ENCODE measurements at regions not wholly inside any gene's neighbourhood (a gene's known extent, or its start where the extent isn't known, plus 50 kb on each side); places are given as distances from the start of the nearest gene placed in this dataset.
"Not testable (repeated sequence)": the region's sequence is repeated elsewhere in the genome, so short reads cannot be mapped to it uniquely, and the experiment has no call there.

DNA sequence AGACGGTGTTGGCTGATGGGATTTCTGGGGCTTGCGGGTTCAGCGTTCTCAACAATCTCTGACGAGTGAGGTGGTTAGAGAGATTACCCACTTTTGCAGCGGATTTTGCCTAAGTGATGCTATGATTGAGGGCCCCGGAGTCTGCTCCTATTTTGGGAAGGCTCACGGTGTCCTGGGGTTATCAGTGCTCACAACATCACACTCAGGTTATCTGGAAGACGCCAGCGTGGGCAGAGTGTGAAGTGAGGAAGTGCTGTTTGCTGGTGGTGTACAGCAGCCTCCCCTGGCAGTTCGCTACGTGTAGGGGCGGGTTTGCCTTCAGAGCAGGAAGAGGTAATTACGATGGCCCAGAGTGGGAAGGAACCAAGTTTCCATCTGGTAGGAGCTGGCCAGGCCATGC is 341.2 kb upstream of the IRX2 start:
- in situ Hi-C loops (cut with MboI), result no loop called here
- no peaks in the 10 kb centered on the region for H3F3A ChIP-seq (ENCODE audit: insufficient read depth)
- no peaks in the 10 kb centered on the region for H3K36me3 ChIP-seq (ENCODE audit: low read depth)
- no peak overlapping the region for H2AFZ ChIP-seq
- no peaks in the 10 kb centered on the region for H4K20me1 ChIP-seq (ENCODE audit: insufficient read depth)
- no peaks in the 10 kb centered on the region for H3K4me1 ChIP-seq (ENCODE audit: insufficient read depth)
- H3K4me2 ChIP-seq (ENCODE audit: unreplicated experiment), result no peak overlapping the region
- TF ChIP-seq EZH2 (IDR thresholded peaks at IDR 0.05; ENCODE audit: insufficient read depth, poor library complexity, severe bottlenecking) (no peak), EZH2phosphoT487 (IDR thresholded peaks at IDR 0.05; ENCODE audit: insufficient read depth, low read depth) (no peak)
- no peaks in the 10 kb centered on the region for H3K9me3 ChIP-seq (ENCODE audit: low read depth)
- no peaks in the 10 kb centered on the region for H3K27me3 ChIP-seq (replicated peaks; ENCODE audit: insufficient read depth)
- H3K27ac ChIP-seq, result no peak overlapping the region
- no peak overlapping the region for H3K4me3 ChIP-seq
- WGBS, 2 experiments (ENCODE audit: low coverage in 1 of 2, low lambda C conversion rate in 2 of 2, missing lambda C conversion rate in 2 of 2), result 27 to 30% methylated on average over 13 of the region's 13 CpGs
- DNase-seq, result no peak
- H3K9me2 ChIP-seq (ENCODE audit: insufficient read depth), result no peaks in the 10 kb centered on the region
- H3K9ac ChIP-seq, result no peak overlapping the region
- no peaks in the 10 kb centered on the region for H3K79me2 ChIP-seq (ENCODE audit: insufficient read depth)

DNA sequence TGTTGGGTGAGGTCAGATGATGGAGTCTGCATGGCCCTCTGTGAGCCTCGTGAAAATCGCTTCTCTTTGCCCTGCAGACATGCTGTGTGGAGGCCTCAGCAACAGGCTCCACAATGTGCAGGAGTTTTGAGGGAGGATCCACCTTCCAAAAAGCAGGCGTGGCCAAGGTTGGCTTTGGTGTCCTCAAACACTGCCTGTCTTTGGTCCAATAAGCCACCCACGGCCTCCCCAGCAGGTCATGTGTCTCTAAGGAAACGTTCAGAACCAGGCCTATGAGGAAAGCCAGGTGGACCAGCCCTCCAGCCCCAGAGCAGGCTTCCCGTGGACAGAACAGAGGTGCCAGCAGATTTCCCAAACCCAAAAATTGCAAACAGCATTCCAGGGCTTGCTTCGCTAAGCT is 340.7 kb upstream of the IRX2 start:
- Histone ChIP-seq H3K4me2 (ENCODE audit: unreplicated experiment) (no peak overlapping the region), H2AFZ (no peak overlapping the region), H3K36me3 (ENCODE audit: low read depth) (no peaks in the 10 kb centered on the region), H3K9me3 (ENCODE audit: low read depth) (no peaks in the 10 kb centered on the region), H3K9me2 (ENCODE audit: insufficient read depth) (no peaks in the 10 kb centered on the region), H3K4me3 (no peak overlapping the region), H3K4me1 (ENCODE audit: insufficient read depth) (no peaks in the 10 kb centered on the region), H3K79me2 (ENCODE audit: insufficient read depth) (no peaks in the 10 kb centered on the region), H3K9ac (no peak overlapping the region), H4K20me1 (ENCODE audit: insufficient read depth) (no peaks in the 10 kb centered on the region), H3F3A (ENCODE audit: insufficient read depth) (no peaks in the 10 kb centered on the region), H3K27me3 (replicated peaks; ENCODE audit: insufficient read depth) (no peaks in the 10 kb centered on the region), H3K27ac (no peak overlapping the region)
- no peak for DNase-seq
- TF ChIP-seq EZH2 (IDR thresholded peaks at IDR 0.05; ENCODE audit: insufficient read depth, poor library complexity, severe bottlenecking) (no peak), EZH2phosphoT487 (IDR thresholded peaks at IDR 0.05; ENCODE audit: insufficient read depth, low read depth) (no peak)
- 26 to 35% methylated on average over 7 of the region's 7 CpGs for WGBS, 2 experiments (ENCODE audit: low coverage in 1 of 2, low lambda C conversion rate in 2 of 2, missing lambda C conversion rate in 2 of 2)
- in situ Hi-C loops (cut with MboI), result no loop called here

DNA sequence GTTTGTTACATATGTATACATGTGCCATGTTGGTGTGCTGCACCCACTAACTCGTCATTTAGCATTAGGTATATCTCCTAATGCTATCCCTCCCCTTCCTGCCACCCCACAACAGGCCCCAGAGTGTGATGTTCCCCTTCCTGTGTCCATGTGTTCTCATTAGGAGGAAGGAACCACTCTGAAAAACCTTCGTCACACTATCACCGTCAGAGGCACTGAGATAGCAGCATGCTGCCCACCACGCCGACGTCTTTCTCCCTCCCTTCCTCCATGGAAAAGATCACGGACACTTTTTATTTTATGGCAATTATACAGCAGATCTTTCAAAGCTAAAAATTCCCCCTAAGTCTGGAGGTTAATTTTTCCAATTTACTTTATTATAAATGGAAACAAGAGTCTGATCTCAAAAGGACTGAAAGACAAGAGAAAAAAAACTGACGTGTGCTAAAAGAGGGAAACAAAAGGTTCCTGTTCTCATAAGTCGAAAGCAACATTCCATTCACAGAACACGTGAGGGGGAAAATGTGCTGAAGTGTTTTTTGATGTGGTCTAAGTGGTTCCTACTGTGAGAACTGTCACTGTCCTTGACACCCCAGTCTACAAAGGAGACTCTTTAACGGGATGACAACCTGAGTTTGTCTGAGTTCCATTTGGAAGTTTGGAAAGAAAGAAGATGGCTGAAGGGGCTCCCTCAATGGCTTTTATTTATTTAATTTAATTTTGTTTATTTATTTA is 339.7 kb upstream of the IRX2 start:
- H3K36me3 ChIP-seq (ENCODE audit: low read depth), result no peaks in the 10 kb centered on the region
- H3F3A ChIP-seq (ENCODE audit: insufficient read depth), result no peaks in the 10 kb centered on the region
- H3K4me3 ChIP-seq, result no peak overlapping the region
- no peak overlapping the region for H3K27ac ChIP-seq
- no peaks in the 10 kb centered on the region for H3K27me3 ChIP-seq (replicated peaks; ENCODE audit: insufficient read depth)
- no peak for TF ChIP-seq EZH2 (IDR thresholded peaks at IDR 0.05; ENCODE audit: insufficient read depth, poor library complexity, severe bottlenecking)
- no peak for TF ChIP-seq EZH2phosphoT487 (IDR thresholded peaks at IDR 0.05; ENCODE audit: insufficient read depth, low read depth)
- no peaks in the 10 kb centered on the region for H3K9me3 ChIP-seq (ENCODE audit: low read depth)
- H3K9ac ChIP-seq, result no peak overlapping the region
- no peaks in the 10 kb centered on the region for H4K20me1 ChIP-seq (ENCODE audit: insufficient read depth)
- H3K79me2 ChIP-seq (ENCODE audit: insufficient read depth), result no peaks in the 10 kb centered on the region
- no peak for DNase-seq
- 38% methylated on average over 11 of the region's 11 CpGs for WGBS, 2 experiments (ENCODE audit: low coverage in 1 of 2, low lambda C conversion rate in 2 of 2, missing lambda C conversion rate in 2 of 2)
- H3K4me1 ChIP-seq (ENCODE audit: insufficient read depth), result no peaks in the 10 kb centered on the region
- in situ Hi-C loops (cut with MboI), result no loop called here
- H2AFZ ChIP-seq, result no peak overlapping the region
- no peaks in the 10 kb centered on the region for H3K9me2 ChIP-seq (ENCODE audit: insufficient read depth)
- H3K4me2 ChIP-seq (ENCODE audit: unreplicated experiment), result no peak overlapping the region

DNA sequence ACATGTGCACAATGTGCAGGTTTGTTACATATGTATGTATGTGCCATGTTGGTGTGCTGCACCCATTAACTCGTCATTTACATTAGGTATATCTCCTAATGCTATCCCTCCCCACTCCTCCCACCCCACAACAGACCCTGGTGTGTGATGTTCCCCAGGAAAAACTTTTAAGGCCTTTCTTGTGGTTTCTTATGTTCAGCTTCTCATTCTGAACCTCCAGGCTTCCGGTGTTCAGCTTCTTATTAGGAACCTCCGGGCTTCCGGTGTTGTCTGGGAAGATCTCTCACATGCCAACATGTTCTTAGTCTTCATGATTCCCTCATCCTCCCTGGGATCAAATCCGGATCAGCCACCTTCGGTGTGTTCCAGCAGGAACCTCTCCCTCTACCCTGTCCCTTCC is 338.8 kb upstream of the IRX2 start:
- H3K4me3 ChIP-seq; H4K20me1 ChIP-seq (ENCODE audit: insufficient read depth); in situ Hi-C loops (cut with MboI); H3K4me2 ChIP-seq (ENCODE audit: unreplicated experiment); DNase-seq; H3K9me3 ChIP-seq (ENCODE audit: low read depth); H3F3A ChIP-seq (ENCODE audit: insufficient read depth); H3K9ac ChIP-seq; H3K9me2 ChIP-seq (ENCODE audit: insufficient read depth); H3K27ac ChIP-seq; H3K36me3 ChIP-seq (ENCODE audit: low read depth); H3K27me3 ChIP-seq (replicated peaks; ENCODE audit: insufficient read depth); H3K4me1 ChIP-seq (ENCODE audit: insufficient read depth); H2AFZ ChIP-seq; H3K79me2 ChIP-seq (ENCODE audit: insufficient read depth): not testable (repeated sequence)
- WGBS, 2 experiments (ENCODE audit: low coverage in 1 of 2, low lambda C conversion rate in 2 of 2, missing lambda C conversion rate in 2 of 2), result 15 to 23% methylated on average over 6 of the region's 6 CpGs

DNA sequence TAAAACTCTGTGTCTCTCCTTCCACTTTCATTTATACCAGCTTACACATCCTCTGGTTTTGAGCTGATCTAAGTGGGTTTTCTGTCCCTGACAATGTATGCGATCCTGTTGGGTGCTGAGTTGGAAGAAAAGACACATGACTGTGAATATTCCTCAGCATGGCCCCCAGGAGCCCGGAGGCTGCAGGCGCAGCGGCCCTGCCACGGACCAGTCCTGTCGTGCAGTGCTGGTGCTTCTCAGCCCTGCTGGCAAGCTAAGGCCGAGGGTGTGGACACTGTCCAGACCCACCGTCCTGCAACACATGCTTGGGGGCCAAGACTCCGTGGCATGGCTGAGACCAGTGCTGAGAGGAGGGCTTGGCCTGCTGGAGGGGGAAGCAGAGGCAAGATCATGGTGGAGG is 328.9 kb upstream of the IRX2 start:
- Histone ChIP-seq H3F3A (ENCODE audit: insufficient read depth) (no peaks in the 10 kb centered on the region), H3K36me3 (ENCODE audit: low read depth) (no peaks in the 10 kb centered on the region), H3K9me2 (ENCODE audit: insufficient read depth) (no peaks in the 10 kb centered on the region), H3K27me3 (replicated peaks; ENCODE audit: insufficient read depth) (no peaks in the 10 kb centered on the region), H3K4me1 (ENCODE audit: insufficient read depth) (no peaks in the 10 kb centered on the region), H3K27ac (no peak overlapping the region), H3K4me3 (no peak overlapping the region), H4K20me1 (ENCODE audit: insufficient read depth) (no peaks in the 10 kb centered on the region), H3K9me3 (ENCODE audit: low read depth) (no peaks in the 10 kb centered on the region), H3K9ac (no peak overlapping the region), H2AFZ (no peak overlapping the region), H3K4me2 (ENCODE audit: unreplicated experiment) (no peak overlapping the region), H3K79me2 (ENCODE audit: insufficient read depth) (no peaks in the 10 kb centered on the region)
- no peak for TF ChIP-seq EZH2phosphoT487 (IDR thresholded peaks at IDR 0.05; ENCODE audit: insufficient read depth, low read depth)
- no peak for TF ChIP-seq EZH2 (IDR thresholded peaks at IDR 0.05; ENCODE audit: insufficient read depth, poor library complexity, severe bottlenecking)
- WGBS, 2 experiments (ENCODE audit: low coverage in 1 of 2, low lambda C conversion rate in 2 of 2, missing lambda C conversion rate in 2 of 2), result 38 to 42% methylated on average over 9 of the region's 9 CpGs
- in situ Hi-C loops (cut with MboI), result no loop called here
- DNase-seq, result no peak

All from GM23248 (cell line).